ENCODE measurements at regions not wholly inside any gene's neighbourhood (a gene's known extent, or its start where the extent isn't known, plus 50 kb on each side); places are given as distances from the start of the nearest gene placed in this dataset.

- no peak for DNase-seq (ENCODE audit: extremely low read depth, low read depth)
Measured at GRCh38 chr7:16975712-16976111, 93.9 kb upstream of the AGR3 start.

GRCh38 chr7:16978358-16979244 lies 96.8 kb upstream of the AGR3 start:
- peak; percentile 81 for DNase-seq (ENCODE audit: extremely low read depth, low read depth)

- no peak for DNase-seq (ENCODE audit: extremely low read depth, low read depth)
Measured at GRCh38 chr7:16980539-16980938, 98.8 kb upstream of the AGR3 start.

GRCh38 chr7:16982640-16983350 lies 101.0 kb upstream of the AGR3 start:
- DNase-seq (ENCODE audit: extremely low read depth, low read depth), result peak; percentile 53

- no peak for DNase-seq (ENCODE audit: extremely low read depth, low read depth)
Measured at GRCh38 chr7:16984375-16984774, 102.6 kb upstream of the AGR3 start.

- DNase-seq (ENCODE audit: extremely low read depth, low read depth), result no peak
Measured at GRCh38 chr7:16985621-16986020, 103.8 kb upstream of the AGR3 start.

- no peak for DNase-seq (ENCODE audit: extremely low read depth, low read depth)
Measured at GRCh38 chr7:16986755-16987154, 105.0 kb upstream of the AGR3 start.

- peak; percentile 83 for DNase-seq (ENCODE audit: extremely low read depth, low read depth)
Measured at GRCh38 chr7:16989811-16990413, 108.1 kb upstream of the AGR3 start.

- DNase-seq (ENCODE audit: extremely low read depth, low read depth), result no peak
Measured at GRCh38 chr7:16991551-16991950, 109.8 kb upstream of the AGR3 start.

- no peak for DNase-seq (ENCODE audit: extremely low read depth, low read depth)
Measured at GRCh38 chr7:16993543-16993942, 111.8 kb upstream of the AGR3 start.

- DNase-seq (ENCODE audit: extremely low read depth, low read depth), result no peak
Measured at GRCh38 chr7:16998481-16999051, 116.8 kb upstream of the AGR3 start.

- DNase-seq (ENCODE audit: extremely low read depth, low read depth), result no peak
Measured at GRCh38 chr7:16999541-17000267, 117.9 kb upstream of the AGR3 start.

GRCh38 chr7:17005271-17005670 lies 123.5 kb upstream of the AGR3 start:
- no peak for DNase-seq (ENCODE audit: extremely low read depth, low read depth)

GRCh38 chr7:17007841-17008240 lies 126.1 kb upstream of the AGR3 start:
- no peak for DNase-seq (ENCODE audit: extremely low read depth, low read depth)

- peak; percentile 49 for DNase-seq (ENCODE audit: extremely low read depth, low read depth)
Measured at GRCh38 chr7:17009007-17009719, 127.4 kb upstream of the AGR3 start.

- DNase-seq (ENCODE audit: extremely low read depth, low read depth), result no peak
Measured at GRCh38 chr7:17009933-17010332, 128.2 kb upstream of the AGR3 start.

GRCh38 chr7:17010637-17011300 lies 129.0 kb upstream of the AGR3 start:
- no peak for DNase-seq (ENCODE audit: extremely low read depth, low read depth)

- DNase-seq (ENCODE audit: extremely low read depth, low read depth), result no peak
Measured at GRCh38 chr7:17013204-17013603, 131.4 kb upstream of the AGR3 start.

- no peak for DNase-seq (ENCODE audit: extremely low read depth, low read depth)
Measured at GRCh38 chr7:17014686-17015085, 132.9 kb upstream of the AGR3 start.

Data from NCI-H460 (cell line).